Fibroblast of villous mesenchyme (primary cell): ENCODE measurements at regions not wholly inside any gene's neighbourhood (a gene's known extent, or its start where the extent isn't known, plus 50 kb on each side); places are given as distances from the start of the nearest gene placed in this dataset.

ENCODE experiments used
- DNase-seq: peaks from one replicate; pipeline ENCODE4 v3.0.0-alpha.2; 2010; ENCODE audit warnings: low read depth
- H3K4me3 ChIP-seq: 2 replicates; pipeline ENCODE4 v1.5.1; 2011; ENCODE audit warnings: low read depth, mild to moderate bottlenecking, low read length
- CTCF ChIP-seq: IDR thresholded peaks from 2 replicates; pipeline ENCODE4 v1.5.1; 2012; ENCODE audit warnings: low read depth, mild to moderate bottlenecking, low read length; ENCODE audit not compliant: insufficient read depth

- TF ChIP-seq CTCF = no peak
- DNase-seq = no peak
These were observed 68.1 kb upstream of the FREM1 start for GRCh38 chr9:14978022-14979000.

GRCh38 chr9:14967450-14968321 is 57.5 kb upstream of the FREM1 start:
- no peak overlapping the region for H3K4me3 ChIP-seq
- DNase-seq = no peak
- no peak for TF ChIP-seq CTCF

More at GRCh38 chr9:14978022-14979000, 68.1 kb upstream of the FREM1 start:
- no peak overlapping the region for H3K4me3 ChIP-seq

GRCh38 chr9:14962193-14962882 is 52.1 kb upstream of the FREM1 start:
- no peak overlapping the region for H3K4me3 ChIP-seq
- DNase-seq = peak; percentile 4
- no peak for TF ChIP-seq CTCF

GRCh38 chr9:14961372-14962068 is 51.3 kb upstream of the FREM1 start:
- TF ChIP-seq CTCF = no peak
- no peak for DNase-seq
- no peak overlapping the region for H3K4me3 ChIP-seq

- TF ChIP-seq CTCF = no peak
- no peak for DNase-seq
- H3K4me3 ChIP-seq = no peak overlapping the region
These were observed 50.7 kb upstream of the FREM1 start for GRCh38 chr9:14960881-14961280.
